MV-4-11 (cell line): ENCODE measurements at regions not wholly inside any gene's neighbourhood (a gene's known extent, or its start where the extent isn't known, plus 50 kb on each side); places are given as distances from the start of the nearest gene placed in this dataset.

Experiments
- DNase-seq: peaks from one replicate; lab custom pipeline; 2025; lab: John Stamatoyannopoulos, UW

GRCh38 chr6:85192596-85192995, 257.3 kb upstream of the NT5E start:
- DNase-seq, result no peak

- DNase-seq, result no peak
These were observed 257.7 kb upstream of the NT5E start for GRCh38 chr6:85192186-85192585.

GRCh38 chr6:85191656-85192055, 258.2 kb upstream of the NT5E start:
- DNase-seq, result no peak

- no peak for DNase-seq
These were observed 263.2 kb upstream of the NT5E start for GRCh38 chr6:85186546-85187175.

GRCh38 chr6:85185977-85186376, 263.9 kb upstream of the NT5E start:
- DNase-seq, result no peak

GRCh38 chr6:85183841-85184240, 266.0 kb upstream of the NT5E start:
- DNase-seq, result no peak

GRCh38 chr6:85172705-85173104, 277.2 kb upstream of the NT5E start:
- no peak for DNase-seq

GRCh38 chr6:85172161-85172560, 277.7 kb upstream of the NT5E start:
- DNase-seq, result no peak

GRCh38 chr6:85169189-85169588, 280.7 kb upstream of the NT5E start:
- no peak for DNase-seq

- no peak for DNase-seq
These were observed 281.7 kb upstream of the NT5E start for GRCh38 chr6:85168146-85168545.

- no peak for DNase-seq
These were observed 283.7 kb upstream of the NT5E start for GRCh38 chr6:85166114-85166741.

- DNase-seq, result no peak
These were observed 286.5 kb upstream of the NT5E start for GRCh38 chr6:85163156-85164080.

- no peak for DNase-seq
These were observed 292.6 kb upstream of the NT5E start for GRCh38 chr6:85157311-85157710.

GRCh38 chr6:85143676-85144075, 306.2 kb upstream of the NT5E start:
- no peak for DNase-seq

- no peak for DNase-seq
These were observed 312.0 kb upstream of the NT5E start for GRCh38 chr6:85137865-85138264.

- DNase-seq, result no peak
These were observed 313.6 kb upstream of the NT5E start for GRCh38 chr6:85136310-85136709.

GRCh38 chr6:85135376-85136094, 314.3 kb upstream of the NT5E start:
- no peak for DNase-seq

- no peak for DNase-seq
These were observed 315.7 kb upstream of the NT5E start for GRCh38 chr6:85134172-85134571.

GRCh38 chr6:85132091-85132490, 317.8 kb upstream of the NT5E start:
- DNase-seq, result no peak

- no peak for DNase-seq
These were observed 319.1 kb upstream of the NT5E start for GRCh38 chr6:85130743-85131142.

GRCh38 chr6:85129881-85130280, 320.0 kb upstream of the NT5E start:
- no peak for DNase-seq

- no peak for DNase-seq
These were observed 321.1 kb upstream of the NT5E start for GRCh38 chr6:85128781-85129180.
